Prostate gland (tissue), 2 donors: ENCODE measurements at regions not wholly inside any gene's neighbourhood (a gene's known extent, or its start where the extent isn't known, plus 50 kb on each side); places are given as distances from the start of the nearest gene placed in this dataset.

Experiments
- POLR2A ChIP-seq: fragments of 450-650 bp; IDR thresholded peaks from one replicate; pipeline ENCODE4 v1.6.1; 2016; ENCODE audit warnings: antibody characterized with exemption, mild to moderate bottlenecking
- POLR2AphosphoS5 ChIP-seq: sonication (generic); formaldehyde crosslinking; IDR thresholded peaks from one replicate; pipeline ENCODE4 v1.6.1; 2017; ENCODE audit warnings: antibody characterized with exemption
- TF ChIP-seq, protein P1 (sequence below), 4 experiments: fragments of 200-600 bp in 2 of 4; fragments of 450-650 bp in 2 of 4; sonication (generic) in 2 of 4; IDR thresholded peaks; 1 replicate in 3 of 4; 2 replicates in 1 of 4; pipeline ENCODE4 v1.5.1; 2016 to 2019; ENCODE audit warnings: antibody characterized with exemption in 4 of 4, mild to moderate bottlenecking in 2 of 4, moderate library complexity in 2 of 4

DNA sequence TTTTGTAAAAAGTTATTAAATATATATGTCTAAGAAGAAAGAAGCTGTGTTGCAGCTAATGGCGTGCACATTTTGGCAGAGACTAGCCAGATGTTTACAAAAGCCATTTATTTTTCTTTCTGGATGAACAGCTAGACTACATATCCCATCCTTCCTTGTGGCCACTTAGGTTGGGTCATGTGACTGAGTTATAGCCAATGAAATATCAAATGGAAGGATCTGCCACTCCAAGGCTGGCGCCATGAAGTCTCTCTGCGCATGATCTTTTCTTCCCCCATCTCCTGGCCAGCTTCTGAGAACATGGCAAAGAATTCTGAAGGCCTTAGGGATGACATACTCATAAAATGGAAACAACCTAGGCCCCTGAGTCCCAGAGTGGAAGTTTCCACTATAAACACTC is 244.2 kb upstream of the DAB2 start:
- TF ChIP-seq, protein P1, sequence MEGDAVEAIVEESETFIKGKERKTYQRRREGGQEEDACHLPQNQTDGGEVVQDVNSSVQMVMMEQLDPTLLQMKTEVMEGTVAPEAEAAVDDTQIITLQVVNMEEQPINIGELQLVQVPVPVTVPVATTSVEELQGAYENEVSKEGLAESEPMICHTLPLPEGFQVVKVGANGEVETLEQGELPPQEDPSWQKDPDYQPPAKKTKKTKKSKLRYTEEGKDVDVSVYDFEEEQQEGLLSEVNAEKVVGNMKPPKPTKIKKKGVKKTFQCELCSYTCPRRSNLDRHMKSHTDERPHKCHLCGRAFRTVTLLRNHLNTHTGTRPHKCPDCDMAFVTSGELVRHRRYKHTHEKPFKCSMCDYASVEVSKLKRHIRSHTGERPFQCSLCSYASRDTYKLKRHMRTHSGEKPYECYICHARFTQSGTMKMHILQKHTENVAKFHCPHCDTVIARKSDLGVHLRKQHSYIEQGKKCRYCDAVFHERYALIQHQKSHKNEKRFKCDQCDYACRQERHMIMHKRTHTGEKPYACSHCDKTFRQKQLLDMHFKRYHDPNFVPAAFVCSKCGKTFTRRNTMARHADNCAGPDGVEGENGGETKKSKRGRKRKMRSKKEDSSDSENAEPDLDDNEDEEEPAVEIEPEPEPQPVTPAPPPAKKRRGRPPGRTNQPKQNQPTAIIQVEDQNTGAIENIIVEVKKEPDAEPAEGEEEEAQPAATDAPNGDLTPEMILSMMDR (IDR thresholded peaks at IDR 0.05), result no peak
- TF ChIP-seq POLR2A, result no peak
- no peak for TF ChIP-seq POLR2AphosphoS5
